ENCODE measurements at regions not wholly inside any gene's neighbourhood (a gene's known extent, or its start where the extent isn't known, plus 50 kb on each side); places are given as distances from the start of the nearest gene placed in this dataset.
A peak's percentile ranks its signal among the peaks of the same experiment; 100 is the strongest.

- ATAC-seq (peak; percentile 55 to 67 (median 62)), DNase-seq (no peak)
- Histone ChIP-seq H3K27me3 (peaks cover 0 to 8% of the 10 kb centered on the region in 2 donors), H3K9me3 (no peaks in the 10 kb centered on the region), H3K4me1 (no peaks in the 10 kb centered on the region), H3K4me3 (no peak overlapping the region), H3K27ac (no peak overlapping the region), H3K36me3 (no peaks in the 10 kb centered on the region)
- TF ChIP-seq CTCF (IDR thresholded peaks at IDR 0.05) = peak in 2 of 4 donors; percentile 24 to 27
- TF ChIP-seq POLR2A (IDR thresholded peaks at IDR 0.05) = no peak
- under 1% methylated on average over 4 of the region's 4 CpGs for WGBS (ENCODE audit: insufficient coverage, low coverage, low lambda C conversion rate, missing lambda C conversion rate)
- intact Hi-C loops (cut with DNase I) = no loop called here
Measured at GRCh38 chrX:79270401-79270800, 96.7 kb downstream of the ITM2A start.

GRCh38 chrX:79268788-79269187 lies 98.3 kb downstream of the ITM2A start:
- TF ChIP-seq POLR2A (IDR thresholded peaks at IDR 0.05) (no peak), CTCF (IDR thresholded peaks at IDR 0.05) (no peak)
- DNase-seq (no peak), ATAC-seq (no peak)
- whole genome bisulfite sequencing (ENCODE audit: insufficient coverage, low coverage, low lambda C conversion rate, missing lambda C conversion rate) = 21% methylated on average over 2 of the region's 2 CpGs
- Histone ChIP-seq H3K36me3 (no peaks in the 10 kb centered on the region), H3K9me3 (no peaks in the 10 kb centered on the region), H3K4me1 (no peaks in the 10 kb centered on the region), H3K27ac (no peak overlapping the region), H3K4me3 (no peak overlapping the region), H3K27me3 (no peaks in the 10 kb centered on the region)
- intact Hi-C loops (cut with DNase I) = no loop called here

GRCh38 chrX:79266702-79267101 lies 100.4 kb downstream of the ITM2A start:
- H3K27ac ChIP-seq = no peak overlapping the region
- WGBS (ENCODE audit: insufficient coverage, low coverage, low lambda C conversion rate, missing lambda C conversion rate) = 51% methylated on average over 6 of the region's 6 CpGs
- intact Hi-C loops (cut with DNase I) = no loop called here

GRCh38 chrX:79263550-79263949 lies 103.6 kb downstream of the ITM2A start:
- DNase-seq (no peak), ATAC-seq (no peak)
- intact Hi-C loops (cut with DNase I) = no loop called here
- no peaks in the 10 kb centered on the region for H3K4me1 ChIP-seq
- H3K27me3 ChIP-seq = no peaks in the 10 kb centered on the region
- TF ChIP-seq POLR2A (IDR thresholded peaks at IDR 0.05) (no peak), CTCF (IDR thresholded peaks at IDR 0.05) (no peak)
- no peak overlapping the region for H3K4me3 ChIP-seq
- no peaks in the 10 kb centered on the region for H3K36me3 ChIP-seq
- 41% methylated on average over 1 of the region's 1 CpG for WGBS (ENCODE audit: insufficient coverage, low coverage, low lambda C conversion rate, missing lambda C conversion rate)
- H3K27ac ChIP-seq = no peak overlapping the region
- H3K9me3 ChIP-seq = no peaks in the 10 kb centered on the region

More at GRCh38 chrX:79266702-79267101, 100.4 kb downstream of the ITM2A start:
- no peak for DNase-seq
- Histone ChIP-seq H3K4me3 (no peak overlapping the region), H3K27me3 (no peaks in the 10 kb centered on the region), H3K4me1 (no peaks in the 10 kb centered on the region), H3K36me3 (no peaks in the 10 kb centered on the region), H3K9me3 (no peaks in the 10 kb centered on the region)
- TF ChIP-seq CTCF (IDR thresholded peaks at IDR 0.05) (no peak), POLR2A (IDR thresholded peaks at IDR 0.05) (no peak)
- no peak for ATAC-seq
